ENCODE measurements at regions not wholly inside any gene's neighbourhood (a gene's known extent, or its start where the extent isn't known, plus 50 kb on each side); places are given as distances from the start of the nearest gene placed in this dataset.

- DNase-seq, result no peak
Measured at GRCh38 chr4:4962928-4963327, 56.3 kb downstream of the CYTL1 start.

All from eye (tissue), 1 donor.